Hepatocyte (in vitro differentiated cells): ENCODE measurements at regions not wholly inside any gene's neighbourhood (a gene's known extent, or its start where the extent isn't known, plus 50 kb on each side); places are given as distances from the start of the nearest gene placed in this dataset.
A peak's percentile ranks its signal among the peaks of the same experiment; 100 is the strongest.

Experiments used
- DNase-seq: peaks from one replicate; pipeline ENCODE4 v3.0.0-alpha.2; 2016; ENCODE audit warnings: low spot score
- H2AFZ ChIP-seq: fragments of 200-600 bp; sonication (generic); 2 replicates; pipeline ENCODE4 v1.6.0; 2016; ENCODE audit warnings: antibody characterized with exemption, mild to moderate bottlenecking
- H3K27ac ChIP-seq: fragments of 200-600 bp; sonication (generic); 2 replicates; pipeline ENCODE4 v1.5.1; 2016; ENCODE audit warnings: mild to moderate bottlenecking
- H3K27me3 ChIP-seq: fragments of 200-600 bp; sonication (generic); 2 replicates; pipeline ENCODE4 v1.6.1; 2016
- H3K36me3 ChIP-seq: fragments of 200-600 bp; sonication (generic); replicated peaks from 2 replicates; pipeline ENCODE4 v1.5.1; 2016; ENCODE audit warnings: low read depth; ENCODE audit not compliant: insufficient read depth
- H3K4me1 ChIP-seq: fragments of 200-600 bp; sonication (generic); 2 replicates; pipeline ENCODE4 v1.5.1; 2016; ENCODE audit warnings: mild to moderate bottlenecking, moderate library complexity; ENCODE audit not compliant: insufficient read depth
- H3K4me2 ChIP-seq: fragments of 200-600 bp; sonication (generic); 2 replicates; pipeline ENCODE4 v1.6.0; 2016
- H3K4me3 ChIP-seq: fragments of 200-600 bp; sonication (generic); 2 replicates; pipeline ENCODE4 v1.5.1; 2016; ENCODE audit warnings: mild to moderate bottlenecking
- H3K79me2 ChIP-seq: fragments of 200-600 bp; sonication (generic); 2 replicates; pipeline ENCODE4 v1.6.0; 2017; ENCODE audit warnings: mild to moderate bottlenecking
- H3K9me2 ChIP-seq: fragments of 200-600 bp; sonication (generic); replicated peaks from 2 replicates; pipeline ENCODE4 v1.6.0; 2017; ENCODE audit warnings: mild to moderate bottlenecking; ENCODE audit not compliant: insufficient read depth
- H3K9me3 ChIP-seq: fragments of 200-600 bp; sonication (generic); 2 replicates; pipeline ENCODE4 v1.5.1; 2016; ENCODE audit warnings: low read depth, mild to moderate bottlenecking
- H4K20me1 ChIP-seq: fragments of 200-600 bp; sonication (generic); 2 replicates; pipeline ENCODE4 v1.6.0; 2016; ENCODE audit warnings: mild to moderate bottlenecking; ENCODE audit not compliant: insufficient read depth, poor library complexity, severe bottlenecking
- EZH2 ChIP-seq: fragments of 200-600 bp; sonication (generic); IDR thresholded peaks from 2 replicates; pipeline ENCODE4 v1.6.1; 2016; ENCODE audit warnings: antibody characterized with exemption, mild to moderate bottlenecking, borderline replicate concordance
- EZH2phosphoT487 ChIP-seq: fragments of 200-600 bp; sonication (generic); IDR thresholded peaks from one replicate; pipeline ENCODE4 v1.6.1; 2018; ENCODE audit warnings: antibody characterized with exemption, mild to moderate bottlenecking, low read depth, moderate library complexity; ENCODE audit not compliant: unreplicated experiment, severe bottlenecking
- WGBS: methylation state at CpG from one replicate; pipeline ENCODE4 v1.1.6; 2016; ENCODE audit warnings: low lambda C conversion rate; ENCODE audit errors: missing lambda C conversion rate; 5-methylcytosine and 5-hydroxymethylcytosine counted together
- TF ChIP-seq, protein P1 (sequence below): fragments of 200-600 bp; sonication (generic); IDR thresholded peaks from 2 replicates; pipeline ENCODE4 v1.5.1; 2016; ENCODE audit warnings: antibody characterized with exemption, mild to moderate bottlenecking; ENCODE audit not compliant: poor library complexity

DNA sequence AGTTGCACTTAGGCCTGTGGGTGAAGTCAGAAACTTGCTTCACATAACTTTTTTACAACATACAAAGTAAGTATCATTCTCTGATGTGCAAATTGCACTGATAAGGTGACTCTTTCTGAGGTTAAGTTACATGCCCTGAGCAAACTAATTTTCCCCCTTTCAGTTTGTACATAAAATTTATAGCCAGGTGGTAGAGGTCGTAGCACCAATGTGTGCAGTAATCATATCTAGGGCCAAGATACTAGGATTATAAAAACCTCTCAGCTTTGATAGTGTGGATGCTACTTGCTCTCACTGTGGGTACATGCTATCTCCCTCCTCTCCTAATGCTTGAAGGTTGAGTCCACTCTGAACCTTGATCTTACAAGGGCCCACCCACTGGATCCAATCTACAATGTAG lies 130.7 kb upstream of the CPNE8 start:
- Histone ChIP-seq H3K4me2 (no peak overlapping the region), H3K4me1 (no peaks in the 10 kb centered on the region), H4K20me1 (no peaks in the 10 kb centered on the region), H2AFZ (no peak overlapping the region), H3K9me3 (no peaks in the 10 kb centered on the region), H3K36me3 (no peaks in the 10 kb centered on the region), H3K27me3 (no peaks in the 10 kb centered on the region), H3K27ac (peak overlapping the region; percentile 4), H3K79me2 (no peaks in the 10 kb centered on the region), H3K9me2 (no peaks in the 10 kb centered on the region), H3K4me3 (no peak overlapping the region)
- 54% methylated on average over 1 of the region's 1 CpG for WGBS
- TF ChIP-seq, protein P1, sequence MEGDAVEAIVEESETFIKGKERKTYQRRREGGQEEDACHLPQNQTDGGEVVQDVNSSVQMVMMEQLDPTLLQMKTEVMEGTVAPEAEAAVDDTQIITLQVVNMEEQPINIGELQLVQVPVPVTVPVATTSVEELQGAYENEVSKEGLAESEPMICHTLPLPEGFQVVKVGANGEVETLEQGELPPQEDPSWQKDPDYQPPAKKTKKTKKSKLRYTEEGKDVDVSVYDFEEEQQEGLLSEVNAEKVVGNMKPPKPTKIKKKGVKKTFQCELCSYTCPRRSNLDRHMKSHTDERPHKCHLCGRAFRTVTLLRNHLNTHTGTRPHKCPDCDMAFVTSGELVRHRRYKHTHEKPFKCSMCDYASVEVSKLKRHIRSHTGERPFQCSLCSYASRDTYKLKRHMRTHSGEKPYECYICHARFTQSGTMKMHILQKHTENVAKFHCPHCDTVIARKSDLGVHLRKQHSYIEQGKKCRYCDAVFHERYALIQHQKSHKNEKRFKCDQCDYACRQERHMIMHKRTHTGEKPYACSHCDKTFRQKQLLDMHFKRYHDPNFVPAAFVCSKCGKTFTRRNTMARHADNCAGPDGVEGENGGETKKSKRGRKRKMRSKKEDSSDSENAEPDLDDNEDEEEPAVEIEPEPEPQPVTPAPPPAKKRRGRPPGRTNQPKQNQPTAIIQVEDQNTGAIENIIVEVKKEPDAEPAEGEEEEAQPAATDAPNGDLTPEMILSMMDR = no peak
- TF ChIP-seq EZH2phosphoT487 = no peak
- TF ChIP-seq EZH2 = no peak
- peak; percentile 10 for DNase-seq

DNA sequence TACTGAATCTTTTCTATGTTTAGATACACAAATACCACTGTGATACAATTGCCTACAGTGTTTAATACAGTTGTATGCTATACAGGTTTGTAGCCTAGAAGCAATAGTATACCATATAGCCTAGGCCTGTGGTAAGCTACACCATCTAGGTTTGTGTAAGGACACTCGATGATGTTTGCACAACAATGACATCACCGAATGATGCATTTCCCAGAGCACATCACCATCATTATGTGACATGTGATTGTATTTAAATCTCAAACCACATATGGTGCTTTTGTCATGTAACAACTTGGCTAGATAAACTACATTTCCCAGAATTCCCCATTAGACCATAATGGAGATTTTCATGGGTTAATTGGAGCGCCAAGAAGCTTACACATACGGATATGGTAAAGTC lies 128.4 kb upstream of the CPNE8 start:
- Histone ChIP-seq H3K9me3 (no peaks in the 10 kb centered on the region), H3K4me2 (no peak overlapping the region), H3K27ac (no peak overlapping the region), H3K36me3 (no peaks in the 10 kb centered on the region), H3K9me2 (no peaks in the 10 kb centered on the region), H3K4me3 (no peak overlapping the region), H3K27me3 (no peaks in the 10 kb centered on the region), H4K20me1 (no peaks in the 10 kb centered on the region), H2AFZ (no peak overlapping the region), H3K4me1 (no peaks in the 10 kb centered on the region), H3K79me2 (no peaks in the 10 kb centered on the region)
- TF ChIP-seq EZH2 (no peak), EZH2phosphoT487 (no peak)
- TF ChIP-seq, protein P1 = no peak
- no peak for DNase-seq
- 90% methylated on average over 4 of the region's 4 CpGs for WGBS

DNA sequence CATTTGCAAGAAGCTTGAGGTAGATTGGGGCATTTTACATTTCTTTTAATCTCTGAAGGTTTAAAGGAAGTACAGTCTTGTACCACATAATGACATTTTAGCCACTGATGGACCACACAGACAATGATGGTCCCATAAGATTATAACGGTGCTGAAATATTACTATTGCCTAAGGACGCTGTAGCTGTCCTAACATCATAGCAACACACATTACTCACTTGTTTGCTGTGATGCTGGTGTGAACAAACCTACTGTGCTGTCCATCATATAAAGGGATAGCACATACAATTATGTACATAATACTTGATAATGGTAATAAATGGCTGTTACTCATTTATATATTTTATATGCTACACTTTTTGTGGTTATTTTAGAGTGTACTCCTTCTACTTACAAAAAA lies 127.1 kb upstream of the CPNE8 start:
- H3K9me2 ChIP-seq = no peaks in the 10 kb centered on the region
- no peaks in the 10 kb centered on the region for H4K20me1 ChIP-seq
- TF ChIP-seq, protein P1 = no peak
- TF ChIP-seq EZH2 = no peak
- TF ChIP-seq EZH2phosphoT487 = no peak
- no peaks in the 10 kb centered on the region for H3K27me3 ChIP-seq
- H3K79me2 ChIP-seq = no peaks in the 10 kb centered on the region
- no peak for DNase-seq
- whole genome bisulfite sequencing = 96% methylated on average over 2 of the region's 2 CpGs
- H3K4me1 ChIP-seq = no peaks in the 10 kb centered on the region
- no peak overlapping the region for H3K4me2 ChIP-seq
- H3K36me3 ChIP-seq = no peaks in the 10 kb centered on the region
- no peak overlapping the region for H2AFZ ChIP-seq
- H3K9me3 ChIP-seq = no peaks in the 10 kb centered on the region
- H3K4me3 ChIP-seq = no peak overlapping the region
- H3K27ac ChIP-seq = no peak overlapping the region

DNA sequence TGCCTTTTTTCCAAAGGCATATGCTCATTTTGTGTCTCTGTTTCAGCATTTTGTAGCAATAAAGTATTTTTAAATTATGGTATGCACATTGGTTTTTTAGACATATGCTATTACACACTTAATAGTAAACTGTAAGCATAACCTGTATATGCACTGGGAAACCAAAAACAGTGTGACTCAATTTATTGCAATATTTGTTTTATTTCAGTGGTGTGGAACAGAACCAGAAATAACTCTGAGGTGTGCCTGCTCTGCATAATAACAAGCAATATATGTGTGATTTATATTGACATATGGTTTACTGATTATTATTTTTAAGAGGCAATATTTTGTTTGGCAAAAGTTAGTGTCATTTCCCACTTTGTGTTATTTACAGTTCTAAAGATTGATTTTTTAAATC lies 126.6 kb upstream of the CPNE8 start:
- Histone ChIP-seq H3K36me3 (no peaks in the 10 kb centered on the region), H2AFZ (no peak overlapping the region), H3K4me2 (no peak overlapping the region), H3K4me1 (no peaks in the 10 kb centered on the region), H3K79me2 (no peaks in the 10 kb centered on the region), H3K27me3 (no peaks in the 10 kb centered on the region), H3K9me3 (no peaks in the 10 kb centered on the region), H4K20me1 (no peaks in the 10 kb centered on the region), H3K4me3 (no peak overlapping the region), H3K9me2 (no peaks in the 10 kb centered on the region), H3K27ac (no peak overlapping the region)
- no peak for DNase-seq
- TF ChIP-seq, protein P1 = no peak
- no peak for TF ChIP-seq EZH2
- TF ChIP-seq EZH2phosphoT487 = no peak
